ENCODE measurements at regions not wholly inside any gene's neighbourhood (a gene's known extent, or its start where the extent isn't known, plus 50 kb on each side); places are given as distances from the start of the nearest gene placed in this dataset.

GRCh38 chr1:88300752-88301263 lies 383.3 kb upstream of the PKN2 start:
- TF ChIP-seq POLR2A (IDR thresholded peaks at IDR 0.05) (no peak), EP300 (IDR thresholded peaks at IDR 0.05) (no peak)
- TF ChIP-seq, protein P1, sequence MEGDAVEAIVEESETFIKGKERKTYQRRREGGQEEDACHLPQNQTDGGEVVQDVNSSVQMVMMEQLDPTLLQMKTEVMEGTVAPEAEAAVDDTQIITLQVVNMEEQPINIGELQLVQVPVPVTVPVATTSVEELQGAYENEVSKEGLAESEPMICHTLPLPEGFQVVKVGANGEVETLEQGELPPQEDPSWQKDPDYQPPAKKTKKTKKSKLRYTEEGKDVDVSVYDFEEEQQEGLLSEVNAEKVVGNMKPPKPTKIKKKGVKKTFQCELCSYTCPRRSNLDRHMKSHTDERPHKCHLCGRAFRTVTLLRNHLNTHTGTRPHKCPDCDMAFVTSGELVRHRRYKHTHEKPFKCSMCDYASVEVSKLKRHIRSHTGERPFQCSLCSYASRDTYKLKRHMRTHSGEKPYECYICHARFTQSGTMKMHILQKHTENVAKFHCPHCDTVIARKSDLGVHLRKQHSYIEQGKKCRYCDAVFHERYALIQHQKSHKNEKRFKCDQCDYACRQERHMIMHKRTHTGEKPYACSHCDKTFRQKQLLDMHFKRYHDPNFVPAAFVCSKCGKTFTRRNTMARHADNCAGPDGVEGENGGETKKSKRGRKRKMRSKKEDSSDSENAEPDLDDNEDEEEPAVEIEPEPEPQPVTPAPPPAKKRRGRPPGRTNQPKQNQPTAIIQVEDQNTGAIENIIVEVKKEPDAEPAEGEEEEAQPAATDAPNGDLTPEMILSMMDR (IDR thresholded peaks at IDR 0.05), result no peak
